Central memory CD4-positive, alpha-beta T cell (primary cell): ENCODE measurements at regions not wholly inside any gene's neighbourhood (a gene's known extent, or its start where the extent isn't known, plus 50 kb on each side); places are given as distances from the start of the nearest gene placed in this dataset.

Source experiments
- DNase-seq: peaks from one replicate; pipeline ENCODE4 v3.0.0; 2022

DNA sequence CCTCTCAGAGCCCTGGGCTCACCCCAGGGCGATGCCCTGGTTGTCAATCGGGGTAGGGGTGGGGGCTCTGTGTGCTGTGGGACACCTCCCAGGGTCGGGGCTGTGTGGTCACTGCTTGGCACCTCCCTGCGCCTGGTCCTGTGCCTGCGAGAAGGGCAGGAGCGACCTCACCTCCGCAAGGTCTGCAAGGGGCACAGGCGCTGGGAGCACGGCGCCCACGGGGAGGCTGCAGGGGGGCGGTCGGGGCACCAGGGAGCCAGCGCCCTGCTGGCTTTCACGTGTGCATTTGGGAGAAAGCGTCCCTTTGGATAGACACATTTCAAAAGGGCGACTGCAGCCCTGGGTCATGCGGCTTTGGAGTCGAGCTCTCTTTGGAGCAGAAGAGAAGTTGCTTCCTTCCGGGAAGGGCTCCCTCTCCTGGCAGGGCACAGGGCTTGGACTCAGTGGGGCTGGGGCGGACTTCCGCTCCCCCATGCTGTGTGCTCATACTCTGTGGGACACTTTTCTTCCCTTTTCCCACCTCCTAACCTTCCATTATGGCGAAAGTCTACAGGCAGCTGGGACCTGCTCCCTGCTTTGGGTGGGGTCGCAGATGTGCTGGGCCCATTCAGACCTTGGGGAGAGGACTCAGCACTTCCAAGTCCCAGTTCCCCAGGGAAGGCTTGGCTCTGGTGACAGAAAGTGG, 52.9 kb upstream of the SLC28A3 start:
- DNase-seq: no peak

DNA sequence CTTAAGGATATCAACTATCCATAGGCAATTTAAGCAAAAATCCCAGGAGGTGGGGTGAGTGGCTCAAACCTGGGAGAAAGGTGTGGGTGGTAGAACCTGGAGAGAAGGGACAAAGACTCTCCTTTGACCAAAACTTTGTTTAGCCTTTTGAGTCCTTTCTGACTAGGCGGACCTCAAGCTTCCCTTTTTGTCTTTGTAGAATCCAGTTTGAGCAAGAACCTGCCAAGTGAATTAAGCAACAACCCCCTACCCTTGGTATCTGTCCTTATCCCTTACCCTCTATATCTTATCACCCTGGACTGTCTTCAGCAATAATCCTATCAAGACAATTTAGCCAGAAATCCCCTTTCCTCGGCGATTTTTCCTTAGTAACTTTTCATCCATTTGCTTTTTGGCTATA, 53.5 kb upstream of the SLC28A3 start:
- no peak for DNase-seq

DNA sequence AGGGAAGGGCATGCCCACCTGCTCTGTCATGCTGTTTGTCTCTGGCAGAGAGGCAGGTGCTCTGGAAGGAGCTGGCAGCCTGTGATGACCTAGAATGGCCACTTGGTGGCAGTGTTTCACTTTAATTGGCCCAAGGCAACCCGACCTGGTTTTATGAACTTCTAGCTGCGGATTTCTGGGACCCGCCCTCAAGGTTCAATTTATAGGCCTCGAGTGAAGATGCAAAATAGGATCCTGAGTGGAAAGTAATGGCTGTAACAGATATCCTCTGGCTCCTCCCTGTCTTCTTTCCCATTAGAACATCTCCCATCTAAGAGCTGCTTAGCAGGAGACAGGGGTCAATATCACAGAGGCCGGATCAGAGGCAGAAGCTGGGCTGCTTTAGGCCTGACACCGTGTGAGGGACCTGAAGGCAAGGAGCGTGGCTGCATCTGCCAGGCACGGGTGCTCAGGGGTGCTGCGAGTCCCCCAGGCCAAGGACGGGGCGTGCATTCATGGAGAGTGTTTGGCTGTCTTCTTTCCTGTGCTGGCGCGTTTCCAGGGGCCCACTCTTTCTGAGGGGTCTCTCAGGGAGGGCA, 56.7 kb upstream of the SLC28A3 start:
- peak; percentile 46 for DNase-seq

DNA sequence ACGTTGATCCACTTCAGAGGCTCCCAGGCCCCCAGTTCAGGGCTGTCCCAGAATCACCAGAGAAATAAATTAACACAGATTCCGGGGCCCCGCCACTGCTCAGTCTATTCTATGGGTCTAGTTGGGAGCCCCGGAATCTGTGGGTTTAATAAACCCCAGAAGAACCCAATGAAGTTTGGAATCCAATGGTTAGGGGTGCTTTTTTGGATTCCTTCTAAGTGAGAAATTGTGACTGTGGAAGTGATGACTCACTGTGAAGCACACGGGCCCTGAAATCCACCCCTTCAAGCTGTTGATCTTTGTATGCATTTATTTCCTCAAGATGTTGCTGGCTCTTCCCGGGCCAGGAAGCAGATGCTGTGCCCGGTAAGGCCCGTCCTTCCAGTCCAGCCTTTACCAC, 57.3 kb upstream of the SLC28A3 start:
- DNase-seq: no peak

DNA sequence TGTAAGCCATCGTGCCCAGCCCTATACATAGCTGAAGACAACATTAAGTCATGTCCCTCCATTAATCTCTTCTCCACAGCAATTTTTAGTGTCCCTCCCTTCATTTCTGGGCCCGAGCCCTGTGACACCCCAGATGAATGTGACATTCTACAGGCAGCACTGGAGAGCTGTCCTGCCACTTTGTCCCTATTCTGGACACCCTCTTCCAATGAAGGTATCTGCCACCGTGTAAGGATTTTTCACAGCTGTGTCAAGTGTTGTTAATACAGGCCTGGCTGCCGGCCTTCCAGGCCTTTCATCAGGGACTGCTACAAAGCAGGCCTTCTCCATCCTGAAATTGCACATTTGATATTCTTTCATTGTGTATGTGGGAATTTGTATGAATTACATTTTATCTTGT, 62.0 kb upstream of the SLC28A3 start:
- no peak for DNase-seq

DNA sequence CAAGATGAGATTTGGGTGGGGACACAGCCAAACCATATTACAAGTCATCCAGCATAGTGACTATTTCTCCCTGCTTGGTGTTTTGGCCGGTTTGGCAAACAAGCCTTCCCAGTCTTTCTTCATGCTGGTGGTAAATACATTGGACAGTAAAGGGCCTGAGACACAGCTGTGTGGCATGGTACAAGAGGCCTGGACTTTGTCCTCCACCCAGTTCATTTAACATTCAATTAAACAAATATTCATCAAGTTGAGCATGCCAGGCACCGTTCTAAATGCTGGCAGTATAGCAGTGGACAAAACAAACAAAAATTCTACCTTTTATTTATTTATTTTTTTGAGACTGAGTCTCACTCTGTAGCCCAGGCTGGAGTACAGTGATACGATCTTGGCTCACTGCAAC, 62.7 kb upstream of the SLC28A3 start:
- DNase-seq: no peak

DNA sequence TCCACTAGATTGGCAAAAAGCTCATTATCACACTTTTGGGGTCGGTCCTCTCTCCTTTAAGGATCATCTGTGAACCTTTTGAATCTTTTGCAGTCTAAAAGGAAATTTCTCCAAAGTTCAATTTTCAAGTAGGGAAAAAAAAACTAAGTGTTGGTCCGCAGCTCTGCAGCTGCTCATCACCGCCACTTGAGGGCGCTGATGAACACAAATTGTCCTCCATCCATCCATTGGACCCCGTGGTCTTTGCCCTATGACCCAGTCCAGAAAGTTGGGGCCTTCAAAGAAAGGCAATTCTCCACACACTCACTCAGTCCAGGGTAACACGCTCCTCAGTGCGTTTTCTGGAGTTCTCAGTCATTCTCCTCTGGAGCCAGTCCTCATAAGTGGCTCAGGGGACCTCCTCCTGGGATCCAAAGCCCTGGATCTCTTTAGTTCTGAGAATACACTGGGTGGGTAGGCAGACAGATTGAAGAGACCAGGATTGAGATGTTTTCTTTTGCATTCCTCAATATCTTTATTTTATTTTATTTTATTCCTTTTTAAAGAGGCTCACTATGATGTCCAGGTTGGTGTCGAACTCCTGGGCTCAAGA, 63.6 kb upstream of the SLC28A3 start:
- no peak for DNase-seq

DNA sequence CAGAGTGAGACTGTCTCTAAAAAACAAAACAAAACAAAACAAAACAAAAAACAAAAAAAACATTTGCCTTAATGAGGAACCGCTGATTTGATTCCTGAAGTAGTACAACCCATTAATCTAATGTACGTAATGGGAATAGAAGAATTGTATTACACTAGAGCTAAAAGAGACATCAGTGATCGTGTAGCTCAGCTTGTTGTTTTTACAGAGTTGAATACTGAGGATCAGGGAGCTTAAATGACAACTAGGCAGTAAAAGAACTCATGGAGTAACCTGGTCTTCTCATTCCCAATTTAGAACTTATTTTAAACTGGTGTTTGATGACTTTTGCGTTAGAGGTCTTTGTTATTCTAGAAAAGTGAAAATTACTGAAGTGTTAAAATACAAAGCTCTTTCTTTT, 65.1 kb upstream of the SLC28A3 start:
- DNase-seq: no peak

DNA sequence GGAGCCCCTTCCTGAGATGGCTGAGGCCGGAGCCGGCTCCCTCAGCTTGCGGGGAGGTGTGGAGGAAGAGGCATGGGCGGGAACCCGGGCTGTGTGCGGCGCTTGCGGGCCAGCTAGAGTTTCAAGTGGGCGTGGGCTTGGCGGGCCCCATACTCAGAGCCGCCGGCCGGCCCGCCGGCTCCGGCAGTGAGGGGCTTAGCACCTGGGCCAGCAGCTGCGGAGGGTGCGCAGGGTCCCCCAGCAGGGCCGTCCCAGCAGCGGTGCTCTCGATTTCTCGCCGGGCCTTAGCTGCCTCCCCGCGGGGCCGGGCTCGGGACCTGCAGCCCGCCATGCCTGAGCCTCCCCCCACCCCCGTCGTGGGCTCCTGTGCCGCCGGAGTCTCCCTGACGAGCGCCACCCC, 67.9 kb upstream of the SLC28A3 start:
- no peak for DNase-seq

DNA sequence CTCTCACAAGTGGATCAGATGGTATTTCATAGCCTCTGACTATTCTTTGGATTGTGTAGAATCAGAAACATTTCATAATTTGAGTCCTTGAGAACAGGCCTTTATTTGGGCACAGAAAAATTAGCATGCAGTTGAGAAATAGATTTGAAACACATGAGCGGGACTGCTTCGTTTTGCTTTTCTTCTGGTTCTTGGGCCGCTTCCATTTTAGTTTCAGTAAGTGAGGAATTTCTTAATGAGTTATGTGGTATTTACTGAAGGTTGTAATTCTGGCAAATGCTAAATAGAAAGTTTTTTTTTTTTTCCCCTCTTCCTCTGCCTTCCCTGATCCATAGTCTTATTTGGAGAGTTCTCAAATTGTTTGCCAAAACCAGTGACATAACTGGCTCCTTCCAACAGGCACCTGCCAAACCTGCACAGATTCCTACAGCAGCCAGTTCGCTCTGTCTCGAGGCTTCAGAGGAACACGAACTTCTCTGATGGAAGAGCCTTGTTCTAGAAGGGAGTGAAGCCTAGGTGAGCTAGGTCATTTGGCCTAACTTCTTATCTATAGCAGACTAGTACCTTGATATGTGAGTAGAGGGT, 71.2 kb upstream of the SLC28A3 start:
- no peak for DNase-seq

DNA sequence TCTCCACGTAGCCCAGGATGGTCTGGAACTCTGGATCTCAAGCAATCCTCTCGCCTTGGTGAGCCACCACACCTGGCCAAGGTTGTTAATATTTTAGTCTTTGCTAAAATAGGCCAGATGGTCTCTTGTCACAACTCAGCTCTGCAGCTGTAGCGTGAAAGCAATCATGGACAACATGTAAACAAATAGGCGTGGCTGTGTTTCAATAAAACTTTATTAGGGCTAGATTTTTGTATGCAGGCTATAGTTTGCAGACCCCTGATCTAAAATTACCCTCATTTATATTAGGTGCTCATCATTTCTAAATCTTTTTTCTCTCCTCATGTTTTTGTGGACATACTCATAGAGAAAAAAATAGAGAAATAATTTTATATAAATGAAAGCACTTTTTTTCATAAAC, 72.1 kb upstream of the SLC28A3 start:
- DNase-seq: no peak

DNA sequence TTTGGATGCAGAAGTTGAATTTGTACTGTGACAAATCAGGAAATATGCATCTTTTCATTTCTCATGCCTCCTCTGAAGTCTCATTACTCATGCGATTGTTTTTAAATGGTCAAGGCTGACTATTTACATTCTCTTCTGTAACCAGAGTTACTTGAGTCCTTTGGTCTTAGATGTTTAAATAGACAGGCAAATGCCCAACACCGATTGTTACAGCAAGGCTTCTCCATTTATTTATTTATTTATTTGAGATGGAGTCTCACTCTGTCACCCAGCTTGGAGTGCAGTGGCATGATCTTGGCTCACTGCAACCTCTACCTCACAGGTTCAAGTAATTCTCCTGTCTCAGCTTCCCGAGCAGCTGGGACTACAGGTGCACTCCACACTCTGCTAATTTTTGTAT, 72.7 kb upstream of the SLC28A3 start:
- DNase-seq: no peak

DNA sequence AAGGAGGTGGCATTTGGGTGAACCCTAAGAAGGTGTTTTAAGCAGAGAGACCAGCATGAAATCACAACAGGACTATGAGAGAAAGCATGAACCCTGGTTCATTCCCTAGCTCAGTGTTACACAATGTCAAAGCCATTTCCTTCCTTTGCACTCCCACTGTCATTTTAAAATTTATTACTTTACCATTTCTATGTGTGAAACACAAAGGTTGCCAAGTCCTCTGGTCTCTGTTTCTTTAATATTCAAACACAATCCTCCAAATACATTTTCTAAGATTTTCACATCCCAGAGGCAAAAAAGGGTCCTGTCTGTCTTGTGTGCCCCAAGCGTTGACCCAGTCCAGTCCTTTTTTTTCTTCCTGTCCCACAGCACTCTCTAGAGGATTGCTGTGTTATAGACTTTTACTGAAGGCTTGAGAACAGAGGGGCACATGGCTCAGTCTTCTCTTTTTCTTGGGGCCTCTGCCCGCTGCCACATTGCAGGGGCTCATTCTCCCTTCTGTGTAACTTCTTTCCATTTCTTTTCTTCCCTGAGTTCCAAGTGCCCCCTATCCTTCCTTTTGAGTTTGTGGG, 78.6 kb upstream of the SLC28A3 start:
- no peak for DNase-seq

DNA sequence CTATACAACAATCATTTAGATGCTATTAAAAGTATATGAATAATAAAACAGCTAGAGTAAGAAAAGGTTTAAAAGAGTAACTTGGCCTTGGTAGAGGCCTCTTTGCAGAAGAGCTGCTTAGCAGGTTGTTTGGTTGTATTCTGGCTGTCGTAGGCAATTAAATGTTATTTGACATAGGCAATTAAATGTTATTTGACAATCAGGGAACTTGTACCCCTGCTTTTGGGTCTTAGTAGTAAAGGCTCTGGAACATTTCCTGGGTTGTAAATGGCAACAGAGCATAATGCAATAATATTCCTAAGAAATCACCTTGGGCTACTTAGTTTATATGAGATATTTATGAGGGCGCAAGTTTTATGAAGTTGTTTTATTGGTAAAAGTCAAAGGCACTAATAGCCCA, 84.4 kb upstream of the SLC28A3 start:
- DNase-seq: no peak

DNA sequence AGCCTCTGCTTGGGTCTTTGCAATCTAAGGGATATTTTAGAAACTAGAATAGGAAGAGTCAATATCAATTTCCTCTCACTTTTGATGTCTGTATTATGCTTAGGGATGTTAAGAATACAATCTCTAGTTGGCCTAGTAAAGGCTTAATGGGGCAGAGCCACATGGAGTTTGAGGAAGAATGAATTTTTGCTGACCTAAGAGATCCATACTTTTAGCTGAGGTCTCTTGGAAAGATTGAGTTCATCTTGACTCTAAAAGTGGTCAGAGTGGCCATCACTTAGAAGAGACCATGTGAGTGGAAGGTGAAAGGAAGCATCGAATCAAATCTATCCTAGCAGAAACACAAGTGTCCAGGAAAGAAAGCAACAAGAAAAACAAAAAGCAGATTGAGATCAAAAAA, 92.2 kb upstream of the SLC28A3 start:
- DNase-seq: no peak

DNA sequence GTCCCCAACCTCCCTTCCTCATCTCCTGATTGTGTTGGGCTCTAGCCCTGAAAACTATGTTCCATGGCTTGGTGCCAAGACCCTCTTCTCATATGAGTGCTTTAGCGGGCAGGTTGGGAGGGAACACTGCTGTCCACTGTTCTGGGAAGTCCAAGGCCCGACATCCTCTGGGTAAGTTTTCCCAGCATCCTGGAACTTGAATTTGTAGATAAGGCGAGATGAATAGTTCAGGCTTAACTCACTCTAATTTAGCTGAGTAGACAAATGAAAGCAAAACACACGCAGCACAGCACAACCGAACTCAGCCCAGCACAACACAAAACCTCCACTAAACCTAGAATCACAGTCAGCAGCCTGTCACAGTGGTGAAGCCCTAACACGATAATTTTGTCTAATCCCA, 95.3 kb upstream of the SLC28A3 start:
- no peak for DNase-seq

DNA sequence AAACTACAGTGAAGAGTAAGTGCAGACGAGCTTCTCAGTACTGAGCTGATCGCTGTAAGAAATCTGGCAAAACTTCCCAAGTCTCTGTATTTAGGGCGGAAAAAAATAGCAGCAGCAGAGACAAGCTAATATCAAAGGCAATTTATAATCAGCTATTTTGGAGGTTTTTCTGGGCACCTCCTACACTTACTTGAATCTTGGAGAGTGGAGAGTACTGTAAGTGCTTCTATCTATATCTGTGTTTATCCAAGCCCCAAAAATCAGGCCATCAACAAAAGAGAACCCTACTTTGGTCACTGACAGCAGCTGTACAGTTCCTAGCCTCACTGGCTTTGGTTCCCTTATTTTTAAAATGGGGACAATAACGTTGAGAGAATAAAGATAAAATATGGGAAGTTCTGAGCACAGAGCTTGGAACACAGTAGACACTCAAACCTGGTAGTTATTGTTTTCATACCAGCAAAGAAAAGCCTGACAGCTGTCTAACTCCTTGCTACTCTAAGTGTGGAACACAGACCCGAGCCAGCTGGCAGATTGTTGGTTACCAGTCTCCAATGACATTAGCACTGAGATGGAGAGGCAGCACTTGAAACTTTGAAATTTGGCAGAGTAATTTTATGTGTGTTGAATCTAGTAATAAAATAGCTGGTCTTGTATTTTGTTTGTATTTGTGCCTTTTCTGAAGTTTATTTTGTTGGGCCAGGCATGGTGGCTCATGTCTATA, 96.0 kb upstream of the SLC28A3 start:
- no peak for DNase-seq

DNA sequence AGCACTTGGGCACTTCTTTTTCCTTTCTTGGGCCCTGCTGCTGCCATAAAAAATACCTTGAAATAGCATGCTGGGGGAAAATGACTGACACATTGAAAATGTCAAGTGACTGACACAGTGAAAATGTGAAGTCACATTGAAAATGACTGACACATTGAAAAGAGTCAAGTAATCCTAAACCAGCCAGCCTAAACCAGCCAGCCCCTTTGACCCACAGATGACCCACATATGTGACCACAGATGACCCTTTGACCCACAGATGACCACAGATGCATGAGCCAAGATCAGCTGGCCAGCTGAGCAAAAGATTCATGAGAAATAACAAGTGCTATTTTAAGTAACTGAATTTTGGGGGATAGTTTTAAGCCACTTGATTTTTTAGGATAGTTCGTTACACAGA, 97.8 kb upstream of the SLC28A3 start:
- no peak for DNase-seq

DNA sequence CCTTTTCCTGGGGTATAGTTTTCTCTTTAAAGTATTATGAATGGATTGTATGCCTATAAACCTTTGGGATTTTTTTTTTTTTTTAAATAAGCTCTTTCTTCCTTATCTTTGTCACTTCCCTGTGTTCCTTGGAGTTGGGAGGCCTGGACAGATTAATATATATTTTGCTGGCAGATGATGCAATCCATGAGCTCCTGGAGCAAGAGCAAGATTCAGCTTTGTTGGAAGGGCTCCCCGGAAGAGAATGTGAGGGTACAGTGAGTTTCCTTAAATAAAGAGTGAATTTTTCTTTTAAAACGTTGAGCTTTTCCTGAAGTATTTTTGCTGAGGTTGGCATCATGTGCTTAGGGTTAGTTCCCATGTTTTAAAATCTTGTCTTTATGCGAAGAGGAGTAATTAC, 98.7 kb upstream of the SLC28A3 start:
- DNase-seq: no peak

DNA sequence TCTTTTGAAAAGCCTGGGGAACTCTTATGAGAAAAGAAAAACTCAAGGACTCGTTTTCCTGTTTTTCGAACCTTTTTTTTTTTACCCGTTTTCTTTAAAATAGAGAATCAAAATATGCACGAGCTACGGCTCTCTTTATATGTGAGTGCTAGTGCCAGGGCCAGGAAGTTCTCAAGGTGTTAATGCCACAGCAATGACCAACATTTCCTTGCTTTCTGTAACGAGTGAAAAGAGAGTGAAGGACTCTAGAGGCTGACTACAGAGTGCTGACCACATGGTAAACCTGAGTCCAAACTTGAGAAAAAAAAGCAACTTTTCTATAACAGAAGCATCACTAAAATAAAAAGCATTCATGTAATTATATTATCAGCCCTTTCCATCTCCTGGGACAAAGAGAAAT, 102.2 kb upstream of the SLC28A3 start:
- no peak for DNase-seq

DNA sequence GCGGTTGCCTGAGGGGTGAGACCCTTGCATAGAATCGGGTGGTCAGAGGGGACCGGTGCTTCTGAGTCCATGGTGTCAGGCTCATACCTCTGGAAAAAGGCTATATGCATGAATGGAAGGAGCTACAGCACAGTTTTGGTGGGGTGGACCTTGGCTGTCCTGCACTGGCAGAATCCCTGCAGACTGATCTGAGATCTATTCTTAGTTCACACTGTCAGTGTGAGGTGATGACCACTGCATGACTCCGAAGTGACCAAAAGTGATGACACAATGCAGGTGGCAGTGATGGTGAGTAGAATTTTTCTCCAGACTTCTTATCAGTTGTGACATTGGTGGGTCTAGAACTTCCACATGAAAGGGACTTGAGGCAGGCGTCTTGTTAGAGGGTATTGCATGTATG, 105.2 kb upstream of the SLC28A3 start:
- DNase-seq: no peak

DNA sequence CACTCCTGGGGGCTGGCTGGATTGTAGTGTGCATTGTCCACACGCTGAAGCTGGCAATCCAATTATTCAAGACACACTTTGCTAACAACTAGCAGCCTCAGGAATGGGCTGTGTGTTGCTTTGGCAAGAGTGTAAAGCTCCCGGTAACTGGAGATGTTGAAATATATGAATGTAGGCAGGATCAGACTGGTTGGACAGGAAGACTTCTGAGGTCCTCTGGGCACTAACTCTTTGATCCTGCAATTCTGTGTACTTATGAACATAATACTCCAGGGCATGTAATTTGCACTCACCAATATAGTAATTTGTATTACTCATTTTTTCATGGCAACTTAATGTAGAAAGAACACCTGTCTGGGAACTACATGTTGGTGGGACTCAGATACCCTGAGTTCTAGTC, 106.7 kb upstream of the SLC28A3 start:
- DNase-seq: no peak

DNA sequence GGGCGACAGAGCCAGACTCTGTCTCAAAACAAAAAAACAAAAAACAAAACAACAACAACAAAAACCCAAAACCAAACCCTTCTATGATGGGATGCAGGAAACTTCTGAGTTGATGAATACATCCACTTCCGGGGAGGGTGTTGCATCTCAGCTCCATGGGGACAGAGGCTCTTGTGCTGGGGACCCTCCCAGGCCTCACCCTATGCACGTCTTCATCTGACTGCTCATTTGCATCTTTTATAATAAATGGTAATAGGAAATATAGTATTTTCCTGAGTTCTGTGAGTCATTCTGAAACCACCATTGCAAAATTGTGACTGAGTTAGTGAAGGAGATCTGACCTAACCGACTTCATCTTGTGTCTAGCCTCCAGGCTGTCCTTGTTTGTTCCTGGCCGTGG, 109.5 kb upstream of the SLC28A3 start:
- no peak for DNase-seq
